HCT116 (cell line): ENCODE measurements at regions not wholly inside any gene's neighbourhood (a gene's known extent, or its start where the extent isn't known, plus 50 kb on each side); places are given as distances from the start of the nearest gene placed in this dataset.

ENCODE experiments used
- ATAC-seq: fragments of 200-7000 bp; cut with Tn5 transposase; 2 replicates; pipeline ENCODE4 v1.9.1; 2020; ENCODE audit warnings: mild to moderate bottlenecking, moderate library complexity
- BruUV-seq: library from RNA; stranded (reverse); fragments of 400-500 nt; replicated peaks from 2 replicates; lab custom pipeline; 2021; lab: Mats Ljungman, UMichigan
- CTCF ChIA-PET: fragments of 300-600 bp; sonication (Branson Sonifier 250); formaldehyde crosslinking; loops from one replicate; lab custom pipeline; 2021; ENCODE audit warnings: antibody characterized with exemption; lab: Charles Lee
- POLR2A ChIA-PET: fragments of 300-600, 350-600 bp; sonication (Branson Sonifier 250); formaldehyde crosslinking; loops from one replicate; lab custom pipeline; 2021; ENCODE audit warnings: antibody characterized with exemption; lab: Charles Lee
- RAD21 ChIA-PET, 2 experiments: fragments of 300-600 bp; sonication (Branson Sonifier 250); formaldehyde crosslinking; loops; one replicate each; lab custom pipeline; 2023; ENCODE audit warnings: low total read pairs in 2 of 2; ENCODE audit not compliant: uncharacterized antibody in 2 of 2, unreplicated experiment in 2 of 2, low non-redundant PET in 1 of 2; lab: Charles Lee
- DNase-seq: peaks from one replicate; pipeline ENCODE4 v3.0.0-alpha.2; 2010; ENCODE audit warnings: low read depth, low spot score
- H2AFZ ChIP-seq: fragments of 200-600 bp; shearing (Covaris generic), sonication (generic); 2 replicates; pipeline ENCODE4 v1.6.1; 2017; ENCODE audit warnings: low read depth, mixed run types, mixed read lengths, antibody characterized with exemption, low read length; ENCODE audit not compliant: poor library complexity, severe bottlenecking
- H3K27ac ChIP-seq: 2 replicates; pipeline ENCODE4 v1.5.1; 2012; ENCODE audit warnings: low read depth, low read length
- H3K27me3 ChIP-seq: fragments of 200-600 bp; sonication (generic); 2 replicates; pipeline ENCODE4 v1.6.1; 2016; ENCODE audit warnings: mixed run types, low read length, mixed read lengths; ENCODE audit not compliant: insufficient read depth
- H3K36me3 ChIP-seq, 2 experiments: fragments of 200-500 bp in 1 of 2; fragments of 200-600 bp in 1 of 2; sonication (Bioruptor generic) in 1 of 2; sonication (generic) in 1 of 2; 2 replicates each; pipeline versions ENCODE4 v1.5.1 to v1.6.1; 2014 to 2016; ENCODE audit warnings: low read length in 2 of 2, inconsistent platforms in 1 of 2, mixed read lengths in 1 of 2, mixed run types in 1 of 2; ENCODE audit not compliant: insufficient read depth in 2 of 2, control insufficient read depth in 1 of 2
- H3K4me1 ChIP-seq, 2 experiments: fragments of 200-600 bp in 1 of 2; sonication (generic) in 1 of 2; 2 replicates each; pipeline versions ENCODE4 v1.5.1 to v1.6.1; 2012 to 2017; ENCODE audit warnings: low read length in 2 of 2, inconsistent platforms in 1 of 2, mild to moderate bottlenecking in 1 of 2, mixed read lengths in 1 of 2, mixed run types in 1 of 2, moderate library complexity in 1 of 2; ENCODE audit not compliant: insufficient read depth in 2 of 2, control insufficient read depth in 1 of 2
- H3K4me2 ChIP-seq: fragments of 200-600 bp; sonication (generic); 2 replicates; pipeline ENCODE4 v1.6.1; 2017; ENCODE audit warnings: mixed run types, low read length, mixed read lengths
- H3K4me3 ChIP-seq, 2 experiments: fragments of 200-600 bp in 1 of 2; sonication (generic) in 1 of 2; replicated peaks in 1 of 2; 2 replicates each; pipeline ENCODE4 v1.5.1; 2011 to 2016; ENCODE audit warnings: low read length in 2 of 2, control low read depth in 1 of 2, low read depth in 1 of 2, mild to moderate bottlenecking in 1 of 2, mixed read lengths in 1 of 2, mixed run types in 1 of 2
- H3K79me2 ChIP-seq: fragments of 200-600 bp; sonication (generic); 2 replicates; pipeline ENCODE4 v1.6.1; 2017; ENCODE audit warnings: mild to moderate bottlenecking, mixed run types, low read length, moderate library complexity, mixed read lengths; ENCODE audit not compliant: insufficient read depth
- H3K9ac ChIP-seq: fragments of 200-600 bp; sonication (generic); 2 replicates; pipeline ENCODE4 v1.6.1; 2016; ENCODE audit warnings: low read length, mixed read lengths
- H3K9me2 ChIP-seq: fragments of 200-600 bp; sonication (generic), shearing (Covaris generic); 2 replicates; pipeline ENCODE4 v1.6.1; 2017; ENCODE audit warnings: mixed run types, mild to moderate bottlenecking, moderate library complexity; ENCODE audit not compliant: insufficient read depth
- H3K9me3 ChIP-seq, 2 experiments: fragments of 200-500 bp in 1 of 2; fragments of 200-600 bp in 1 of 2; sonication (Bioruptor generic) in 1 of 2; sonication (generic) in 1 of 2; 2 replicates each; pipeline ENCODE4 v1.6.1; 2014 to 2017; ENCODE audit warnings: low read length in 2 of 2, mixed read lengths in 2 of 2, inconsistent platforms in 1 of 2, low read depth in 1 of 2, mild to moderate bottlenecking in 1 of 2, mixed run types in 1 of 2, moderate library complexity in 1 of 2; ENCODE audit not compliant: control insufficient read depth in 1 of 2, insufficient read depth in 1 of 2
- H4K20me1 ChIP-seq: fragments of 200-600 bp; sonication (generic), shearing (Covaris generic); 2 replicates; pipeline ENCODE4 v1.6.1; 2017; ENCODE audit warnings: mixed run types, mild to moderate bottlenecking, moderate library complexity; ENCODE audit not compliant: insufficient read depth
- CBX3 ChIP-seq: IDR thresholded peaks from 2 replicates; pipeline ENCODE4 v1.6.1; 2012; ENCODE audit warnings: low read depth
- CEBPB ChIP-seq: IDR thresholded peaks from 2 replicates; pipeline ENCODE4 v1.6.1; 2012; ENCODE audit warnings: low read depth
- CTCF ChIP-seq, 3 experiments: fragments of 200-600 bp in 1 of 3; sonication (generic) in 1 of 3; IDR thresholded peaks in 2 of 3; conservative IDR thresholded peaks in 1 of 3; 2 replicates each; pipeline ENCODE4 v1.5.1; 2012 to 2017; ENCODE audit warnings: low read depth in 2 of 3, low read length in 2 of 3, antibody characterized with exemption in 1 of 3, borderline replicate concordance in 1 of 3, control low read depth in 1 of 3, mild to moderate bottlenecking in 1 of 3, mixed read lengths in 1 of 3, mixed run types in 1 of 3, moderate library complexity in 1 of 3; ENCODE audit not compliant: insufficient read depth in 1 of 3
- JUND ChIP-seq: IDR thresholded peaks from 2 replicates; pipeline ENCODE4 v1.6.1; 2012
- POLR2A ChIP-seq: IDR thresholded peaks from 2 replicates; pipeline ENCODE4 v1.7.0; 2011; ENCODE audit warnings: borderline replicate concordance; ENCODE audit not compliant: insufficient read depth, insufficient read length; ENCODE audit errors: extremely low read depth
- POLR2AphosphoS5 ChIP-seq: IDR thresholded peaks from 2 replicates; pipeline ENCODE4 v1.6.1; 2011; ENCODE audit warnings: mild to moderate bottlenecking, low read depth, low read length, moderate library complexity
- RAD21 ChIP-seq: IDR thresholded peaks from 2 replicates; pipeline ENCODE4 v1.6.1; 2012; ENCODE audit warnings: low read depth, mild to moderate bottlenecking
- REST ChIP-seq: IDR thresholded peaks from 2 replicates; pipeline ENCODE4 v1.6.1; 2012; ENCODE audit warnings: low read depth
- TCF7L2 ChIP-seq: IDR thresholded peaks from 2 replicates; pipeline ENCODE4 v1.7.0; 2011; ENCODE audit warnings: borderline replicate concordance, inconsistent platforms; ENCODE audit not compliant: insufficient read depth, insufficient read length; ENCODE audit errors: extremely low read depth
- ZFX ChIP-seq: fragments of 450-650 bp; IDR thresholded peaks from 2 replicates; pipeline ENCODE4 v1.6.1; 2017
- ZNF274 ChIP-seq: fragments of 200-500 bp; sonication (Bioruptor generic); IDR thresholded peaks from 2 replicates; pipeline ENCODE4 v1.6.1; 2014; ENCODE audit warnings: mild to moderate bottlenecking, low read depth, low read length, inconsistent platforms
- intact Hi-C: fragments of 100-400 bp; cut with micrococcal nuclease; formaldehyde crosslinking; loops from 2 replicates; pipeline ENCODE4 v1.10.0; 2022

- Histone ChIP-seq H3K79me2 (no peaks in the 10 kb centered on the region), H3K4me3 (no peak overlapping the region), H3K9me3 (peaks cover 5 to 12% of the 10 kb centered on the region in 2 experiments; a peak in 3 of 4 replicates), H2AFZ (peak overlapping the region; percentile 52), H4K20me1 (no peaks in the 10 kb centered on the region), H3K4me2 (no peak overlapping the region), H3K27me3 (no peaks in the 10 kb centered on the region), H3K9ac (no peak overlapping the region), H3K36me3 (no peaks in the 10 kb centered on the region), H3K27ac (no peak overlapping the region)
- ChIA-PET RAD21 (no interaction called here), CTCF (no interaction called here), POLR2A (no interaction called here)
- intact Hi-C loops: loop anchor here (2.0 to 5.0 kb wide), 2 partner anchors 290 to 379 kb away; no protein-coding TSS in a partner anchor
- TF ChIP-seq ZNF274 (no peak), RAD21 (peak; percentile 80), CBX3 (peak; percentile 99), CTCF (IDR thresholded peaks at IDR 0.05 in 2 of 3, conservative IDR thresholded peaks at IDR 0.05 in 1 of 3; ENCODE audit: borderline replicate concordance in 1 of 3, insufficient read depth in 1 of 3, low read depth in 2 of 3, low read length in 2 of 3) (peak; percentile 53 to 91 (median 75); a peak in 5 of 6 replicates)
- TF ChIP-seq, all 23 proteins: peak for 3
- Histone ChIP-seq H3K4me1 (no peaks in the 10 kb centered on the region), H3K9me2 (no peaks in the 10 kb centered on the region)
- DNase-seq: peak; percentile 47
- BruUV-seq: no TSS peak
- peak; percentile 81 for ATAC-seq
These were observed 288.2 kb downstream of the IKZF2 start for GRCh38 chr2:212863185-212863588.

GRCh38 chr2:212858496-212858895, 292.9 kb downstream of the IKZF2 start:
- Histone ChIP-seq H3K4me3 (no peak overlapping the region), H3K9me3 (peaks cover 4% of the 10 kb centered on the region in 2 experiments; a peak in 2 of 4 replicates), H3K9me2 (no peaks in the 10 kb centered on the region), H4K20me1 (no peaks in the 10 kb centered on the region), H3K4me2 (no peak overlapping the region), H3K79me2 (no peaks in the 10 kb centered on the region), H3K27me3 (no peaks in the 10 kb centered on the region), H3K4me1 (no peaks in the 10 kb centered on the region), H3K9ac (no peak overlapping the region), H3K36me3 (no peaks in the 10 kb centered on the region), H3K27ac (no peak overlapping the region), H2AFZ (no peak overlapping the region)
- intact Hi-C loops: no loop called here
- DNase-seq (no peak), ATAC-seq (no peak)
- CTCF ChIA-PET: no interaction called here
- BruUV-seq: no TSS peak
- no peak for TF ChIP-seq CTCF (IDR thresholded peaks at IDR 0.05 in 2 of 3, conservative IDR thresholded peaks at IDR 0.05 in 1 of 3; ENCODE audit: borderline replicate concordance in 1 of 3, insufficient read depth in 1 of 3, low read depth in 2 of 3, low read length in 2 of 3)
- TF ChIP-seq REST: no peak
- no peak for TF ChIP-seq JUND
- TF ChIP-seq RAD21: no peak
- no peak for TF ChIP-seq CEBPB
- no peak for TF ChIP-seq TCF7L2
- TF ChIP-seq POLR2A: no peak
- TF ChIP-seq POLR2AphosphoS5: no peak
- TF ChIP-seq ZFX: no peak
- RAD21 ChIA-PET: no interaction called here
- POLR2A ChIA-PET: no interaction called here
